NCI-H2171 (cell line): ENCODE measurements at regions not wholly inside any gene's neighbourhood (a gene's known extent, or its start where the extent isn't known, plus 50 kb on each side); places are given as distances from the start of the nearest gene placed in this dataset.
A peak's percentile ranks its signal among the peaks of the same experiment; 100 is the strongest.

Experiments
- DNase-seq: peaks from one replicate; lab custom pipeline; 2025; lab: John Stamatoyannopoulos, UW

DNA sequence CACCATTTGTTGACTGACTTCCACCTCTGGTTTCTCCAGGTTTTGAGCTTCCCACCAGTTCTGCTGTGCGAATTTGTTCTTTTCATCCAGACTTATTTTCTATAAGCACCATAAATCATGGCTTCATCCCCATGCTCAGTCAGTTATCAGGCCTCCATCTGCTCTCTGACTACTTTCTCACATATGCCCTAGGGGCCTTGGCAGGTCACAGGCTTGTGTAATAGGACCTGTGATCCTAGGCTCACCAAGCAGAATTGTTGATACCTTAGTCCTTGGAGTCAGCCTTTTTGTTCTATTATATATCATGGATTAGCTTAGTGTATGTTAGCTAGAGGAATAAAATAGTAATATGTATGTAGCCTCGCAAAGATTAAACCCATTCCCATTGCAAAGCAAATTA, 284.2 kb upstream of the TANK start:
- DNase-seq, result peak; percentile 20

- DNase-seq, result no peak
Measured at GRCh38 chr2:160876765-160877164, 283.5 kb upstream of the TANK start.

DNA sequence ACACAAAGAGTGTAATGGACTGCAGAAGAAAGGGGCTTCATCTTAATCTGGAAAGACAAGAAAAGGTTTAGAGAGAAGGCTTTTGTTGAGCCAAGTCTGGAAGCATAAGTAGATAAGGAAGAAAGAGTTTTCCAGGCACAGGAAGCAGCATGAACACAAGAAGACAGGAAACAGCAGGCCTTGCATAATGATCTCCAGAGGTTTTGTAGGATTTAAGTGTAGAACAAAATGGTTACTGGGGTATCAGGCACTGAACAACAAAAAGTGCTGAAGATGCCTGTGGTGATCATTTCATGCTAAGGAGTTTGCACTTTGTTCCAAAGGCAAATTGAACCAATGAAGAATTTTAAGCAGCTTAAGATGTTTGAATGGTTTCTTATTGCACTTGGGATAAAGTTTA, 281.6 kb upstream of the TANK start:
- DNase-seq, result no peak

DNA sequence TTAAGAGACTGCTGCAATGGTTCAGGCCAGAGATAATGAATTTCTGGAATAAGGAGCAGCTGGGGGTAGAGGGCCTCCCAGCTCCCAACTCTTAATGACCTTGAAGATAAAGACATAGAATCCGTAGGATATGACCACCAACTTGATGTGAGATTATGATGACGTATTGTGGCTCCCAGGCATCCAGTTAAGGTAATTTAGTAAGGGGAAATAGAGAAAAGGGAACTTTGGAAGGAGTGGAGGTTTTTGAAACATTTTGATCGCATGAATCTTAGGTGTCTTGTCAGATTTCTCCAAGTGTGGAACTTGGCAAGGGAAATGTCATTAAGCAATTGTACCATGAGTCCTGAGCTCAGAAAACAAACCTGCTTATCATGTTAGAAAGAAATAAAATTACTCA, 277.3 kb upstream of the TANK start:
- no peak for DNase-seq

DNA sequence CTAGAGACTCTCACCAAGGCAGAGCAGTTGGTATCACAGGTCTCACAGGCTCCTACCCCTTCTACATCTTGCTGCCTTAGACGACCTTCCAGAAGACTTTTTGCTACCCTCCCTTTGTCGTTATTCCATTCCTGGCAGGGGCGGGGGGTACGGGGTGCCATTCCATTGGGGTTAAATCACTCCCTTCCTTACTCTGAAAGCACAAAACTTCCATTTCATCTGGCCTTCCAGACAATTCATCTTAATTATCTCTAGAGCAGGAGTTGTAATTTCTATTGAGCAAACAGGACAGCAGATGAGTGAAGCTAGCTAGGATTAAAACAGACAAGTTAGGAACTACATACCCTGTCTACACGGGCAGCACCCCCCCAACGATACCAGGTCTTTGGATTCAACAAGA, 276.2 kb upstream of the TANK start:
- DNase-seq, result no peak

- DNase-seq, result no peak
Measured at GRCh38 chr2:160889439-160890170, 270.6 kb upstream of the TANK start.

GRCh38 chr2:160890667-160891352, 269.4 kb upstream of the TANK start:
- DNase-seq, result no peak

DNA sequence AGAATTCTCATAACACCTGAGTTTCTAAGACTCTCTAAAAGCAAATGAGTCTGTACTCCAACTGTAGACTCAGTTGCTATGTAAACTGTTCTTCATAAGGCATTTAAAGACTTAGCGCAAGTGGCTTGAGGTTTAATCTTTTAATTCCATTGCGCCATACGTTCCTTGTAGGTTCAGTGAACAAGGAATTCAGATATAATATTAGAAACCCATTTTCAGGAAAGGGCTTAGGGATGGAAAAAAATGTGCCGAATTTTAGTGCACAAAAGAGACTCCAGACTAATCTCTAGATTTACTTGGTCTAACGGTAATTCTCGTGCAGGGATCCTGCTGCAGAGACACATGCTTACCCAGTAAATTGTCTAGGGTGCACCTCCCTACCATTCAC, 268.9 kb upstream of the TANK start:
- DNase-seq, result no peak

DNA sequence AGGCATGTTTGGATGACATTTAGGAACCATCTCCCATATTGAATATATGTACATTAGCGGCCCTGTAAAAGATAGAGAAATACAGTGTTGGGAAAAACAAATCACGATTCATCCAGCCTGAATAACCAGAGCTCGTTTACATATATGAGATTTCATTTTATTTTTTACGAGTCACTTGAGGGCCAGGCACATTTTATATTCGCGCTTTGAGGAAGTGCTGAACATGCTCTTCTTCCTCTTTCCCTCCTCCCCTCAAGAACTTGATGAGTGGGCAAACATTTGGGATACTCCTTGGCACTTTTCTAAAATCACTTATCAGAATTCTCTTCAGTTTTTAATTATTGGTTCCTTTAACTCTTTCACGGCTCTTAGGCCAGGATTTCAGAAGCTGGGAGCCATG, 268.0 kb upstream of the TANK start:
- no peak for DNase-seq

- DNase-seq, result no peak
Measured at GRCh38 chr2:160893581-160893980, 266.6 kb upstream of the TANK start.

DNA sequence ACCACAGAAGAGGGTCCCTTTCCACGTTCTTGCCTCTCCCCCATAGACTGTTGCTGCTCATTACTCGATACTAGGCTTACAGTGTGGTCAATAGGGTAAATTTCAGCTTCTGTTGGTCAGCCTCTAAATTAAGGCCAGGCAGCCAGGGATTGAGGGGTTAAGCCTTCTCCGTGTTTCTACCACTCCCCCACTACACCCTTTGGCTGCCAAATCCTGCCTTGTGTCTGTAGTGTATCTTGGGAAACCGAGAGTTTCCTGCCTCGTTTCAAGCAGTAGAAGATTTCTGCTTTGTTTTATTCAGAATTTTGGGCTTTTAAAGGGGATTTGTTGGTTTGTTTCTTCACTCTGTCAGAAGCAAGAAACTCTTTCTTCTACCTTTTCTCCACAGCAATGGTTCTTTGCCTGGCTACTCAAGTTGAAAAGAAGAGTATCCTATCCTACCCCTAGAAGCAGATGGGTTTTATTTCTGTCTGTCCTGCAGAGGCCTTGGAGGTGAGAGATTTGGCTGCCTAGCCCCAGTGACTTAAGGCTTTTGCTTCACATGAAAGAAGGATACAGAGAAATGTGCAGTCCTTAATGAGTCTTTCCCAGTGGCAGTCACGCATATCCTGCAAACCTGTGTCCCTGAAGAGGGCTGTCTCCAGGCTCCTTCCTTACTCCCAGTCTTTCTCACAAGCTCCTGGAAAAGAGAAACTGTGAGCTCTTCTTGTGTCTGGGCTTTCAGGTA, 261.5 kb upstream of the TANK start:
- no peak for DNase-seq

- no peak for DNase-seq
Measured at GRCh38 chr2:160901613-160902012, 258.6 kb upstream of the TANK start.

DNA sequence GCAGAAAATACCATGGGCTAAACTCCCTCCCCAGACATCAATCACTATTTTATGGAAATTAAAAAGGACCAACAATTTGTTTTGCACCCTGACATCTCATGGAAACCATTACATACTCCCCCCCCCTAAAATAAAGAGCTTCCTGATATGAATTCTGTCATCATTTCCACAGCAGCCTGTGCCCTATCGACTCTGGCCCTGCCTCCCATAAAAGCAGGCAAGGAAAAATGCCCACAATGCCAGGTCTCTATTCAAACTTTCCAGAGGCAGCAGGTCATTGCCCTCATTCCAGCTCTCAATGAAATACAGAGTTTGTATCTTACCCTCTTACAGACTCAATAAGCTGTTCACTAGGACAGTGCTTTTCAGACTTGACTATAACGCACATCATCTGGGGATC, 254.4 kb upstream of the TANK start:
- no peak for DNase-seq

DNA sequence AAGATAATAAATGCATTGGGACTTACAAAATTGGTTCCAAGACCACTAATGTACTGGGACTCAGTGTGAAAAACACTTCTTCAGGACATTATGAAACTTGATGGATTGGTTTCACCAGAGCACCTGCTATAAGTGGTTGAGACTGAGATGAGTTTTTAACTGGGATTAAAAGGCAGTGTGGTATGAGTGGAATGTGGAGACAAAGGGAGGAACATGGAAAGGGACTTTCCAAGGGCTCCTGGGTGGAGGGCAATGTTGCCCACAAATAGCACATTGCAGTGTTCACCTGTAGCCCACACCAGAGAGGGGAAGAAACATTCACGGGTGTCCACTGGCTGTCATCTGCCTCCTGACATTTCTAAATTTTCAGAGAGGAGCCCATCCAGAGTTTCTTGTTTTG, 253.3 kb upstream of the TANK start:
- no peak for DNase-seq

DNA sequence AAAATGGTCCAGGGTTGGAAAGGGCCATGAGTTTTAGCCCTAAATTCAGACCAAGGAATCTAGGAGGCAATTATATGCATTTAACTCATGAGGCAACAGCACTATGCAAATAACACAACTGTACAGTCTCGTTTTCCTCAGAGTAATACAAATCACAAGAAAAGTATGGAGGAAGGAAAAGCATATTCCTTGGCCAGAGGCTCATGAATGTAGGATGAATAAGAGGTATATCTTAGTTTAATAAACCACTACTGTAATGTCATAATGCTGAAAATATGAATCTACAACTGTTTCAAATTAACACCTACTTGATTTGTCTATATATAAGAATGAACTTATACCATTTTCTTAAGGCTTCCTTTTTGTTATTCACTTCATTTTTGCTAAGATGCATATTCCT, 252.5 kb upstream of the TANK start:
- no peak for DNase-seq

DNA sequence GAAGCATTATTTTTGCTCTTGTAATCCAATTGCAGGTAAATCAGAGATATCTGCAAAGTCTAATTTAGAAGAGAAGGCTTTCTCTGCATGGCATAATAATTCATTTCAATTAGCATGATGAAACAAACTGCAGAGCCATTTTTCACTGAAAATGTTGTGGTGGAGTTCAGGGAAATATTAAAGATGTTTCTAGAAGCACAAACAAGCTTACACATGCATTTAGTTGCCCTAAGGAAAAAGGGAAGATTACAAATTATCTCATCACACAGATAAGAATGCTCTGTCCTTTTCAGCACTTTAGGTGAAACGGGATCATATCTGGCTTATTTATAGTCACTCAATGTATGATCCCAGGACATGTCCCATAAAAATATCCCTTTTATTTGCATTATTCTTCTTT, 252.1 kb upstream of the TANK start:
- no peak for DNase-seq

DNA sequence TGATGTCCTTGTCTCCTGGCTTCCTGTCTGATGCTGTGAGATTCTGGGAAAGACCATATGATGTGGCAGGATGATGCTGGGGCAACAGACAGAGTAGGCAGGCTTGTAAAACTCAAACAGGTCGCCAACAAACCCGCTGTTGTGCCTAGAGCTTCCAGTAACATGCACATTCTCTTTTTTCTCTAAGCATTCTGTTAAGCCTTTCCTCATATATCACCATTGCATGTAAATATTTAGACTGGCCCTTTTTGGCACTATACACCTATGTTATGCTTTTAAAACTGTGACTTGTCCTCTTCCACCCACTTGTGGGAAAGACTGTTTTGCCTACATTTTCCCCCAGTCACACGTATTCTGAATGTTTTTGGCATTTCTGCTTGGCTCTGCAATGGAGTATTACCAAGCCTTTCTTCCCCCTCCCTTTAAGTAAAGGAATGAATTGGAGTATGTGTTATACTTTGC, 250.4 kb upstream of the TANK start:
- no peak for DNase-seq

- DNase-seq, result no peak
Measured at GRCh38 chr2:160910681-160911080, 249.5 kb upstream of the TANK start.

GRCh38 chr2:160911258-160911657, 249.0 kb upstream of the TANK start:
- no peak for DNase-seq

DNA sequence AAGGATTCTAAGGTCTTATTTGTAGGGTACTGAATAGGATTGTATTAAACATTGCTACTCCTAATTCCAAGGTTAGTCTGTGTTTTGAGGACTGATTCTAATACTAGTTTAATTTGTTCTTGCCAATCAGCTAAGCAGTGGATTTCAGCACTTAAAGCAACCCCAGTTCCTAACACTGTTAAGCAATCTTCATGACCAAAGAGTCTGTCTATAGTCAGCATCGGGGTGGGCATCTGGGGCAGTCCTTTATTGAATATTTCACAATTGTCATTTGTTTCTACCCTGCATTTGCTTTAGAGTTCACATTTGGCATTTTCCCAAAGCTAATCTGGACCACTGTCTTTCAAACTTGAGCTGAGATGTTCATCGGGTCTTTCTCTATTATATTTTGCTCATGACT, 248.0 kb upstream of the TANK start:
- no peak for DNase-seq

DNA sequence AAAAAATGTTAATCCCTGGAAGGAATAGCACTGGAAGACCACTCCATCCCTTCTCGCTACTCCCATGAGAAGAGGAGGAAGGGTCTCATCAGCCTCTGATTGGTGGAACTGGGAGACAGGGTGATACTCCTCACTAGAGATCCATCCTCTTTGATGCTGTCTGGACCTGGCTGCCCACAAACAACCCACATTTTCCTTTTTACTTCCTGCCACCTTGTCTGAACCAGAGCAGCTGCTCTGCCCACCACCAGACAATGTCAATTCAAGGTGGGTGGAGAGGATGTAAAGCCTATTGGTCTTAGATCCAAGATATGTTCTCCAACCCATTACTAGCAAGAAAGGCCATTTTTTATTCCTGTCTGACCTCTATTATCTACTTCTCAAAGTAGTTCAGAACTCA, 246.9 kb upstream of the TANK start:
- DNase-seq, result no peak

GRCh38 chr2:160914217-160914616, 246.0 kb upstream of the TANK start:
- no peak for DNase-seq

- DNase-seq, result no peak
Measured at GRCh38 chr2:160916300-160916699, 243.9 kb upstream of the TANK start.
